T follicular helper cell (primary cell): ENCODE measurements at regions not wholly inside any gene's neighbourhood (a gene's known extent, or its start where the extent isn't known, plus 50 kb on each side); places are given as distances from the start of the nearest gene placed in this dataset.

Experiments
- DNase-seq: peaks from one replicate; pipeline ENCODE4 v3.0.0-alpha.2; 2020; ENCODE audit warnings: low read depth

GRCh38 chr2:146893500-146894041 is 951.3 kb upstream of the ACVR2A start:
- DNase-seq, result no peak

- no peak for DNase-seq
Measured at GRCh38 chr2:146890491-146890890, 954.3 kb upstream of the ACVR2A start.

- DNase-seq, result no peak
Measured at GRCh38 chr2:146879882-146880281, 964.9 kb upstream of the ACVR2A start.

GRCh38 chr2:146874260-146874658 is 970.6 kb upstream of the ACVR2A start:
- no peak for DNase-seq

GRCh38 chr2:146873646-146874259 is 971.1 kb upstream of the ACVR2A start:
- no peak for DNase-seq

GRCh38 chr2:146873056-146873455 is 971.8 kb upstream of the ACVR2A start:
- DNase-seq, result no peak

GRCh38 chr2:146870691-146871090 is 974.1 kb upstream of the ACVR2A start:
- DNase-seq, result no peak

GRCh38 chr2:146869328-146869727 is 975.5 kb upstream of the ACVR2A start:
- no peak for DNase-seq

- no peak for DNase-seq
Measured at GRCh38 chr2:146868051-146868450, 976.8 kb upstream of the ACVR2A start.

- DNase-seq, result no peak
Measured at GRCh38 chr2:146867477-146867986, 977.3 kb upstream of the ACVR2A start.

GRCh38 chr2:146853741-146854444 is 990.9 kb upstream of the ACVR2A start:
- DNase-seq, result no peak

GRCh38 chr2:146852661-146853060 is 992.2 kb upstream of the ACVR2A start:
- DNase-seq, result no peak

- DNase-seq, result no peak
Measured at GRCh38 chr2:146850746-146851145, 994.1 kb upstream of the ACVR2A start.

- no peak for DNase-seq
Measured at GRCh38 chr2:146847846-146848245, 997.0 kb upstream of the ACVR2A start.

- DNase-seq, result no peak
Measured at GRCh38 chr2:146844226-146844990, 1000.4 kb upstream of the ACVR2A start.

- DNase-seq, result no peak
Measured at GRCh38 chr2:146837857-146838256, 1007.0 kb upstream of the ACVR2A start.

GRCh38 chr2:146826388-146826787 is 1018.4 kb upstream of the ACVR2A start:
- no peak for DNase-seq

GRCh38 chr2:146821836-146822316 is 1023.0 kb upstream of the ACVR2A start:
- no peak for DNase-seq

GRCh38 chr2:146820672-146821071 is 1024.2 kb upstream of the ACVR2A start:
- DNase-seq, result no peak

- DNase-seq, result no peak
Measured at GRCh38 chr2:146818122-146818521, 1026.7 kb upstream of the ACVR2A start.

- DNase-seq, result no peak
Measured at GRCh38 chr2:146817613-146818012, 1027.2 kb upstream of the ACVR2A start.

- DNase-seq, result no peak
Measured at GRCh38 chr2:146814971-146815370, 1029.9 kb upstream of the ACVR2A start.
